ENCODE measurements at regions not wholly inside any gene's neighbourhood (a gene's known extent, or its start where the extent isn't known, plus 50 kb on each side); places are given as distances from the start of the nearest gene placed in this dataset.

DNA sequence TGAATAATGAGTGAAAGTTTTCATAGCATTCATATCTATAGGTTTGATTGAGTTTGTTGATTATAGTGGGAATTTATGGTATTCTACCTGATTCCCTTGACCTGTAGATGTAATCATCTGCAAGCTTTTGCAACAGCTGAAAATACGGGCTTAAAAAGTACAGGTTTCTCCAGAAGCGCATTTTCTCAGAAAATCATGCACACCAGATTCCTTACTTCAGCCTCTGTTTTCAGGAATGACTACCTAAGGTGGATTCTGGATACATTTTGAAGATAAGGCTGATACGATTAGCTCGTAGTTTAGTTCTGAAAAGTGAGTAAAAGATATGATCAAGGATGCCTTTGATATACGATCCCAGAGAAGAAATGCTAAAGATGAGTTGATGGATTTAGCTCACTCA lies 694.8 kb upstream of the CDH10 start:
- TF ChIP-seq, protein P1, sequence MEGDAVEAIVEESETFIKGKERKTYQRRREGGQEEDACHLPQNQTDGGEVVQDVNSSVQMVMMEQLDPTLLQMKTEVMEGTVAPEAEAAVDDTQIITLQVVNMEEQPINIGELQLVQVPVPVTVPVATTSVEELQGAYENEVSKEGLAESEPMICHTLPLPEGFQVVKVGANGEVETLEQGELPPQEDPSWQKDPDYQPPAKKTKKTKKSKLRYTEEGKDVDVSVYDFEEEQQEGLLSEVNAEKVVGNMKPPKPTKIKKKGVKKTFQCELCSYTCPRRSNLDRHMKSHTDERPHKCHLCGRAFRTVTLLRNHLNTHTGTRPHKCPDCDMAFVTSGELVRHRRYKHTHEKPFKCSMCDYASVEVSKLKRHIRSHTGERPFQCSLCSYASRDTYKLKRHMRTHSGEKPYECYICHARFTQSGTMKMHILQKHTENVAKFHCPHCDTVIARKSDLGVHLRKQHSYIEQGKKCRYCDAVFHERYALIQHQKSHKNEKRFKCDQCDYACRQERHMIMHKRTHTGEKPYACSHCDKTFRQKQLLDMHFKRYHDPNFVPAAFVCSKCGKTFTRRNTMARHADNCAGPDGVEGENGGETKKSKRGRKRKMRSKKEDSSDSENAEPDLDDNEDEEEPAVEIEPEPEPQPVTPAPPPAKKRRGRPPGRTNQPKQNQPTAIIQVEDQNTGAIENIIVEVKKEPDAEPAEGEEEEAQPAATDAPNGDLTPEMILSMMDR (conservative IDR thresholded peaks at IDR 0.05; ENCODE audit: low read depth, low read length), result no peak
- TF ChIP-seq EZH2phosphoT487 (IDR thresholded peaks at IDR 0.05; ENCODE audit: borderline replicate concordance, low read length) (no peak), EZH2 (IDR thresholded peaks at IDR 0.05; ENCODE audit: low read length, unreplicated experiment) (no peak)
